ENCODE measurements at regions not wholly inside any gene's neighbourhood (a gene's known extent, or its start where the extent isn't known, plus 50 kb on each side); places are given as distances from the start of the nearest gene placed in this dataset.
"Not testable (repeated sequence)": the region's sequence is repeated elsewhere in the genome, so short reads cannot be mapped to it uniquely, and the experiment has no call there.

- no peaks in the 10 kb centered on the region for H3K4me1 ChIP-seq (ENCODE audit: control insufficient read depth in 1 of 2, insufficient read depth in 2 of 2, low read length in 2 of 2)
- Mint-ChIP-seq H3K36me3 (no peaks in the 10 kb centered on the region), H3K4me3 (no peak overlapping the region), H3K9me3 (peaks cover 0 to 10% (median 4%) of the 10 kb centered on the region in 7 donors), H3K27me3 (ENCODE audit: low read depth in 3 of 3) (no peaks in the 10 kb centered on the region), H3K27ac (no peak overlapping the region), H3K4me1 (peaks cover 2% of the 10 kb centered on the region)
- H4K20me1 ChIP-seq (ENCODE audit: insufficient read depth, low read length), result no peaks in the 10 kb centered on the region
- no peak overlapping the region for H2AFZ ChIP-seq (ENCODE audit: insufficient read depth, low read depth, low read length, poor library complexity, severe bottlenecking)
- 100% methylated on average over 3 of the region's 3 CpGs for WGBS (ENCODE audit: insufficient coverage)
- no peak overlapping the region for H3K4me2 ChIP-seq (replicated peaks; ENCODE audit: extremely low read depth, low read length, poor library complexity, severe bottlenecking)
- no peak overlapping the region for H3K27ac ChIP-seq (ENCODE audit: low read depth in 1 of 2, low read length in 2 of 2)
- DNase-seq, result no peak
- no peak for TF ChIP-seq CTCF (IDR thresholded peaks at IDR 0.05)
- intact Hi-C loops (cut with micrococcal nuclease), result no loop called here
- no peaks in the 10 kb centered on the region for H3K36me3 ChIP-seq (replicated peaks in 1 of 2; ENCODE audit: control insufficient read depth in 1 of 2, insufficient read depth in 2 of 2, low read length in 2 of 2)
- H3K9ac ChIP-seq (ENCODE audit: insufficient read depth, low read length, poor library complexity, severe bottlenecking), result no peak overlapping the region
- no peaks in the 10 kb centered on the region for H3K79me2 ChIP-seq (ENCODE audit: insufficient read depth, low read length)
- no peaks in the 10 kb centered on the region for H3K27me3 ChIP-seq (ENCODE audit: control insufficient read depth in 2 of 2, insufficient read depth in 2 of 2, low read length in 2 of 2)
- H3K4me3 ChIP-seq (replicated peaks in 1 of 3; ENCODE audit: low read depth in 2 of 3, low read length in 3 of 3), result no peak overlapping the region
- peaks cover 0 to 4% of the 10 kb centered on the region in 2 donors for H3K9me3 ChIP-seq (replicated peaks in 1 of 2; ENCODE audit: control insufficient read depth in 1 of 2, insufficient read depth in 1 of 2, low read length in 2 of 2)
These were observed 94.2 kb upstream of the DNAJC1 start for GRCh38 chr10:22097696-22098095.

GRCh38 chr10:22091260-22091659, 87.7 kb upstream of the DNAJC1 start:
- no CpG with 5 or more reads among the region's 1 CpG for WGBS (ENCODE audit: insufficient coverage)
- H3K9me3 ChIP-seq (replicated peaks in 1 of 2; ENCODE audit: control insufficient read depth in 1 of 2, insufficient read depth in 1 of 2, low read length in 2 of 2); H3K36me3 Mint-ChIP-seq; H3K27me3 Mint-ChIP-seq (ENCODE audit: low read depth in 3 of 3); H3K27ac Mint-ChIP-seq; H3K4me1 Mint-ChIP-seq; H3K4me3 ChIP-seq (replicated peaks in 1 of 3; ENCODE audit: low read depth in 2 of 3, low read length in 3 of 3); DNase-seq; H3K4me2 ChIP-seq (replicated peaks; ENCODE audit: extremely low read depth, low read length, poor library complexity, severe bottlenecking); H3K27ac ChIP-seq (ENCODE audit: low read depth in 1 of 2, low read length in 2 of 2); H4K20me1 ChIP-seq (ENCODE audit: insufficient read depth, low read length); H3K9me3 Mint-ChIP-seq; H3K79me2 ChIP-seq (ENCODE audit: insufficient read depth, low read length); H2AFZ ChIP-seq (ENCODE audit: insufficient read depth, low read depth, low read length, poor library complexity, severe bottlenecking); intact Hi-C loops (cut with micrococcal nuclease); H3K9ac ChIP-seq (ENCODE audit: insufficient read depth, low read length, poor library complexity, severe bottlenecking); H3K4me3 Mint-ChIP-seq; H3K4me1 ChIP-seq (ENCODE audit: control insufficient read depth in 1 of 2, insufficient read depth in 2 of 2, low read length in 2 of 2); H3K36me3 ChIP-seq (replicated peaks in 1 of 2; ENCODE audit: control insufficient read depth in 1 of 2, insufficient read depth in 2 of 2, low read length in 2 of 2); H3K27me3 ChIP-seq (ENCODE audit: control insufficient read depth in 2 of 2, insufficient read depth in 2 of 2, low read length in 2 of 2): not testable (repeated sequence)
